ENCODE measurements at regions not wholly inside any gene's neighbourhood (a gene's known extent, or its start where the extent isn't known, plus 50 kb on each side); places are given as distances from the start of the nearest gene placed in this dataset.
A peak's percentile ranks its signal among the peaks of the same experiment; 100 is the strongest.

DNA sequence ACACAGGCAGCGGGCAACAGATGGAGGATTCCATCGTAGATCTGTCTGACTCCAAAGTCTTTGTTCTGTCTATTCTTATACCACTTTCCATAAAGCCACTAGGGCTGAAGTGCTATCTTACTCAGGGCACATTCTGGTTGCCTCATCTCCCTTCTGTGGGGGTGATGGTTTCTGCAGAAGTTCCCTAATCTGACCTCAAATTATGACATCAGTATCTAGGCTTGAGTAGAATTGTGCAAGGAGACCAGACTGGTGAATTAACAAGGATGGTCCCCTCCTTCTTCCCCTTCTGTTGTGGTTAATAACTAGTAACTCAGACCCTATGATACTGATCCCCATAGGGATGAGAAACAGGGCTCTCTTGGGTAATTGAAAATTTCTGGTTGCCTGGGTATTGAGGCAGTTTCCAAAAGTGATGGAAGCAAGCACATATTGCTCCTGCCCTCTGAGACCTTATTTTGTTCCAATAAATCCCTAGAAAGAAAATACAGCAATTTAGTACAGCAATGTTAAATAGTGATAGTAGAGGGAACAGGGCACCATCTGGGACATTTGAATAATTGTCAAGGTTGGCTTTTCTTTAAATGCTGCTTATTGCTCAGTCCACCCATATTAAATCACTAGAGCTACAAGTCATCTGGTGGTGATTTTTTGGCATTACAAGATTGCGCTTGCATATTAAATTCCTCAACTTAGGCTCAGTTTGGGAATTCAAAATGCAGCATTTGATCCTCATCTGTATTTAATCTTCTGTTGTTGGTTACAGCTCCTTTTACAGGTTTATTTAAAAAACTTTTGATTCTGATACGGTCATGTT is 57.3 kb upstream of the AP1S2 start:
- DNase-seq: peak; percentile 52 to 89 (median 86)
- Histone ChIP-seq H3K36me3 (ENCODE audit: control insufficient read depth in 4 of 4, insufficient read depth in 4 of 4, low read length in 3 of 4) (no peaks in the 10 kb centered on the region), H3K4me3 (ENCODE audit: control insufficient read depth in 1 of 7, extremely low read depth in 1 of 7, insufficient read depth in 4 of 7, low read depth in 2 of 7, low read length in 6 of 7) (no peak overlapping the region), H3K27ac (ENCODE audit: insufficient read depth in 1 of 2, low read depth in 1 of 2, low read length in 2 of 2, poor library complexity in 1 of 2, severe bottlenecking in 2 of 2) (no peak overlapping the region), H3K9me3 (ENCODE audit: control extremely low read depth in 1 of 5, control insufficient read depth in 4 of 5, insufficient read depth in 2 of 5, low read depth in 1 of 5, low read length in 4 of 5) (no peaks in the 10 kb centered on the region), H3K4me1 (ENCODE audit: control extremely low read depth in 1 of 4, control insufficient read depth in 4 of 4, insufficient read depth in 4 of 4, low read length in 3 of 4) (peaks cover 4 to 14% (median 7%) of the 10 kb centered on the region in 4 experiments), H3K27me3 (replicated peaks in 2 of 5; ENCODE audit: control insufficient read depth in 4 of 5, insufficient read depth in 5 of 5, low read length in 4 of 5) (peaks cover 0 to 46% (median 2%) of the 10 kb centered on the region in 5 experiments)
- ChIA-PET CTCF (no interaction called here), POLR2A (no interaction called here)
- WGBS (ENCODE audit: insufficient coverage): 100% methylated on average over 1 of the region's 4 CpGs

DNA sequence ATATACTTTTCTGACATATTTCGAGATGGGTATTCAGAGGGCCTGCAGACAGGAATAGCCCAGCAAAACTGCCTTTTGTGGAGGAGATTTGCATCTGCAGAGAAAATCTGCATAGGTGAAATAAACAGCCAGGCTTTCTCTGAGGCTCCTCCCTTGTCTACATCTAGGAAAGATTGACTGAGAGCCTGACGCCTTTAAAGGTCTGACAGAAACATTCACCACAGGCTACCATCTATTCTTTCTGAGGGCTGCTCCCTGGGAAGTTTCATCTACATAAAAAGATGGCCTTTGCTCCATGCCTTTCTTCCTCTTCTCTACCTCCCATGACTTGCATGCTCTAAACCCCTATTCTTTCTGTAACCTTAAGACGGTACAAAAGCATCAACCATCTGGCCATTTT is 55.0 kb upstream of the AP1S2 start:
- H3K36me3 ChIP-seq (ENCODE audit: control insufficient read depth in 4 of 4, insufficient read depth in 4 of 4, low read length in 3 of 4): no peaks in the 10 kb centered on the region
- POLR2A ChIA-PET: no interaction called here
- WGBS (ENCODE audit: insufficient coverage): 48% methylated on average over 2 of the region's 3 CpGs

DNA sequence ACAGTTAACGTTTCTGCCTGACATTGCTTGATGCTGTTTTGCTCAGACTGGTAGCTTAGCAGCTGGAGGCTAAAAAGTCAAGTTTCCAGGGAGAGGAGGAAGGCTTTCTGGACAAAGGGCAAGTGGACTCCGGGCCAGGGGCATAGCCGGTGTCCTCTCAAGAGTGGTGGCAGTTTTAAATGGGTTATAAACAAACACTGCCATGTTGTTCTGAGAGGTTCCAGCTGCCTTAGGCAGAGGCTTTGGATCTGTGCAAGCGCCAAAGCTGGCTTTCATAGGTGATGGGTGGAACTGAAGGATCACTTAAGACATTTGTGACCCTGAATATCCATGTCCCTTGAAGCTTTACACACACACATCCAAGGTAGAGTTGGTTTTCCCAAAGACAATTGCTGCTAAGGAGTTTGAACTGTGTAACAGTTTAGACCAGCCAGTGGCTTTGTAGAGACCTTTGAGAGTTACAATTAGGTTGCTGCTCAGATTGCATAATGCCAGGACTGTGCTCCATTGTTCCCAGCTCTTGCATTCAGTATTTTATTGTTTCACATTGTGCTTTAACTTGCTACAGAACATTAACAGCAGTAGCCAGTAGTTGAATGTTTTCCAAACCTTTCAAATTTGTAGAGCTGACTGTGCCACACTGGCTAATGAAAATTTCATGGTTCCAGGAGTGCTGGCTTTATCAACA is 54.1 kb upstream of the AP1S2 start:
- Histone ChIP-seq H3K4me1 (ENCODE audit: control extremely low read depth in 1 of 4, control insufficient read depth in 4 of 4, insufficient read depth in 4 of 4, low read length in 3 of 4) (peaks cover 0 to 4% (median 0%) of the 10 kb centered on the region in 4 experiments), H3K27ac (ENCODE audit: insufficient read depth in 1 of 2, low read depth in 1 of 2, low read length in 2 of 2, poor library complexity in 1 of 2, severe bottlenecking in 2 of 2) (no peak overlapping the region), H3K36me3 (ENCODE audit: control insufficient read depth in 4 of 4, insufficient read depth in 4 of 4, low read length in 3 of 4) (no peaks in the 10 kb centered on the region), H3K4me3 (ENCODE audit: control insufficient read depth in 1 of 7, extremely low read depth in 1 of 7, insufficient read depth in 4 of 7, low read depth in 2 of 7, low read length in 6 of 7) (no peak overlapping the region), H3K9me3 (ENCODE audit: control extremely low read depth in 1 of 5, control insufficient read depth in 4 of 5, insufficient read depth in 2 of 5, low read depth in 1 of 5, low read length in 4 of 5) (no peaks in the 10 kb centered on the region), H3K27me3 (replicated peaks in 2 of 5; ENCODE audit: control insufficient read depth in 4 of 5, insufficient read depth in 5 of 5, low read length in 4 of 5) (peaks cover 0 to 34% (median 2%) of the 10 kb centered on the region in 5 experiments)
- no peak for DNase-seq
- 87% methylated on average over 1 of the region's 4 CpGs for WGBS (ENCODE audit: insufficient coverage)
- CTCF ChIA-PET: no interaction called here
- POLR2A ChIA-PET: no interaction called here

More for the DNA sequence above, 55.0 kb upstream of the AP1S2 start:
- peaks cover 0 to 4% (median 0%) of the 10 kb centered on the region in 4 experiments for H3K4me1 ChIP-seq (ENCODE audit: control extremely low read depth in 1 of 4, control insufficient read depth in 4 of 4, insufficient read depth in 4 of 4, low read length in 3 of 4)
- H3K27ac ChIP-seq (ENCODE audit: insufficient read depth in 1 of 2, low read depth in 1 of 2, low read length in 2 of 2, poor library complexity in 1 of 2, severe bottlenecking in 2 of 2): no peak overlapping the region
- no peak for DNase-seq
- H3K9me3 ChIP-seq (ENCODE audit: control extremely low read depth in 1 of 5, control insufficient read depth in 4 of 5, insufficient read depth in 2 of 5, low read depth in 1 of 5, low read length in 4 of 5): no peaks in the 10 kb centered on the region
- CTCF ChIA-PET: no interaction called here
- peaks cover 0 to 34% (median 2%) of the 10 kb centered on the region in 5 experiments for H3K27me3 ChIP-seq (replicated peaks in 2 of 5; ENCODE audit: control insufficient read depth in 4 of 5, insufficient read depth in 5 of 5, low read length in 4 of 5)
- no peak overlapping the region for H3K4me3 ChIP-seq (ENCODE audit: control insufficient read depth in 1 of 7, extremely low read depth in 1 of 7, insufficient read depth in 4 of 7, low read depth in 2 of 7, low read length in 6 of 7)

DNA sequence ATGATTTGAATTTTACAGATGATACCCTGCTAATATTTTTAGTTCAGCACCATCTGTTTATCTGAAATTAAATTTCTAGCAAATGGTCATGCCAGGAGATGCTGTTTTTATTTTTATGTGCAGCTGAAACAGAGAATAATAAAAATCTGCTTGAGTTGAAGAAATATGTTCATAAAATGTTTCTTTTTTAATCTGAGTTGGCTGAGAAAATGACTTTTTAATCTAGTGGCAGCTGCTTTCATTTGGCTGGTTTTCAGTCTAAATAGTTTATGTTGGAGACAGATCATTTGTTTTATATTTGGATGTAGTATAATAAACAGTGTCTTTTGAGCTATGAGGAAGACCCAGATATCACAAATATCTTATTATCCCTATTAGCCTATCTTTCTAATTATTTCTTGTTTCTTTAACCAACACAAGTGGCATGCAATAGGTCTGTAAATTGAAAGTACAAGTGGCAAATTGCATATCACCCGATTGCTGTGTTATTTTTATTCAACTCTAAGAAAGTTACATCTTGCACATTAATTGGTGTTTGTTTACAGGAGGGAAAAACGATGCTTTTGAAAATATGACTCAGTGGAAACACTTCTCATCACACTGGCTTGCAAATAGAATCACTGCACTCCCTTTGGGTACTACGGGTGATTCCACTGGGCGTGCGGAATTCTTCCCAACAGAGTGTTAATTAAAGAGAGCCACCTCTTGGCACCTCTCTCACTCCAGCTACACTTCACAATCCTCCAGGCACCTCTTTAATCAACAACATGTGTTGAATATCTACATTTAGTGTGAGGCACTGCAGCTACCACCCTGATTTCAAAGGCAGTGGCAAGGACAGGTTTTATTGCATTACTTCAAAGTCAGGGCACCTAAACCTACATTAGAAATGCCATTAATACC is 51.7 kb upstream of the AP1S2 start:
- no peak overlapping the region for H3K27ac ChIP-seq (ENCODE audit: insufficient read depth in 1 of 2, low read depth in 1 of 2, low read length in 2 of 2, poor library complexity in 1 of 2, severe bottlenecking in 2 of 2)
- 89% methylated on average over 3 of the region's 5 CpGs for WGBS (ENCODE audit: insufficient coverage)
- ChIA-PET CTCF (no interaction called here), POLR2A (no interaction called here)
- H3K4me1 ChIP-seq (ENCODE audit: control extremely low read depth in 1 of 4, control insufficient read depth in 4 of 4, insufficient read depth in 4 of 4, low read length in 3 of 4): peaks cover 0 to 3% (median 0%) of the 10 kb centered on the region in 4 experiments
- H3K9me3 ChIP-seq (ENCODE audit: control extremely low read depth in 1 of 5, control insufficient read depth in 4 of 5, insufficient read depth in 2 of 5, low read depth in 1 of 5, low read length in 4 of 5): peaks cover 0 to 4% (median 0%) of the 10 kb centered on the region in 5 experiments
- H3K36me3 ChIP-seq (ENCODE audit: control insufficient read depth in 4 of 4, insufficient read depth in 4 of 4, low read length in 3 of 4): no peaks in the 10 kb centered on the region
- DNase-seq: no peak
- no peak overlapping the region for H3K4me3 ChIP-seq (ENCODE audit: control insufficient read depth in 1 of 7, extremely low read depth in 1 of 7, insufficient read depth in 4 of 7, low read depth in 2 of 7, low read length in 6 of 7)
- H3K27me3 ChIP-seq (replicated peaks in 2 of 5; ENCODE audit: control insufficient read depth in 4 of 5, insufficient read depth in 5 of 5, low read length in 4 of 5): peaks cover 0 to 25% (median 0%) of the 10 kb centered on the region in 5 experiments

Measured in common myeloid progenitor, CD34-positive (primary cell).